ENCODE measurements at regions not wholly inside any gene's neighbourhood (a gene's known extent, or its start where the extent isn't known, plus 50 kb on each side); places are given as distances from the start of the nearest gene placed in this dataset.
A peak's percentile ranks its signal among the peaks of the same experiment; 100 is the strongest.

- Histone ChIP-seq H3K4me2 (no peak overlapping the region), H3K4me3 (no peak overlapping the region), H3K4me1 (no peaks in the 10 kb centered on the region), H3K9me3 (no peaks in the 10 kb centered on the region), H3K27ac (no peak overlapping the region)
- 41% methylated on average over 3 of the region's 3 CpGs for WGBS (ENCODE audit: missing lambda C conversion rate)
- FAIRE-seq (no peak), DNase-seq (ENCODE audit: low read depth in 1 of 2, low spot score in 1 of 2) (no peak), ATAC-seq (no peak)
- CTCF ChIA-PET: no interaction called here
- POLR2A ChIA-PET: no interaction called here
- TF ChIP-seq BCL3 (IDR thresholded peaks at IDR 0.05): no peak
Observed at GRCh38 chr12:24482044-24482443, 466.9 kb downstream of the BCAT1 start.

GRCh38 chr12:24480766-24481449, 468.0 kb downstream of the BCAT1 start:
- CTCF ChIA-PET: interaction anchor here (0.6 kb wide), 1 partner anchor 1331 kb away, joined by 3 read pairs; no protein-coding TSS in a partner anchor
- no peak for TF ChIP-seq JUN (IDR thresholded peaks at IDR 0.05)
- TF ChIP-seq CTCF (IDR thresholded peaks at IDR 0.05): no peak
- TF ChIP-seq ZC3H11A (IDR thresholded peaks at IDR 0.05): no peak
- TF ChIP-seq EHF (CRISPR knock-in tag; IDR thresholded peaks at IDR 0.05): no peak
- no peak for TF ChIP-seq KDM5A (IDR thresholded peaks at IDR 0.05)
- TF ChIP-seq SMC3 (IDR thresholded peaks at IDR 0.05): no peak
- TF ChIP-seq RARB (CRISPR knock-in tag; IDR thresholded peaks at IDR 0.05): no peak
- TF ChIP-seq HDAC2 (IDR thresholded peaks at IDR 0.05): no peak
- no peak for TF ChIP-seq MYC (IDR thresholded peaks at IDR 0.05; ENCODE audit: borderline replicate concordance, low read length)
- no peak for TF ChIP-seq SREBF2 (IDR thresholded peaks at IDR 0.05)
- TF ChIP-seq NFE2L2 (conservative IDR thresholded peaks at IDR 0.05; ENCODE audit: low read length): no peak
- no peak for TF ChIP-seq CHD2 (IDR thresholded peaks at IDR 0.05; ENCODE audit: low read length, partially characterized antibody)
- no peak for TF ChIP-seq EHMT2 (IDR thresholded peaks at IDR 0.05; ENCODE audit: low read depth)
- TF ChIP-seq CBX8 (IDR thresholded peaks at IDR 0.05): no peak
- peak; percentile 56 for FAIRE-seq
- Histone ChIP-seq H3K4me2 (no peak overlapping the region), H3K4me3 (no peak overlapping the region), H3K27ac (no peak overlapping the region), H3K9me3 (no peaks in the 10 kb centered on the region), H3K4me1 (no peaks in the 10 kb centered on the region)
- no peak for ATAC-seq
- WGBS (ENCODE audit: missing lambda C conversion rate): 9% methylated on average over 5 of the region's 5 CpGs
- POLR2A ChIA-PET: no interaction called here
- no peak for DNase-seq (ENCODE audit: low read depth in 1 of 2, low spot score in 1 of 2)

GRCh38 chr12:24479131-24479530, 469.8 kb downstream of the BCAT1 start:
- TF ChIP-seq ATOH8 (CRISPR knock-in tag; IDR thresholded peaks at IDR 0.05; ENCODE audit: low read depth) (no peak), EHMT2 (IDR thresholded peaks at IDR 0.05; ENCODE audit: low read depth) (no peak), CBX8 (IDR thresholded peaks at IDR 0.05) (no peak), SREBF2 (IDR thresholded peaks at IDR 0.05) (no peak), CEBPB (IDR thresholded peaks at IDR 0.05) (no peak), HDAC2 (IDR thresholded peaks at IDR 0.05) (no peak), CBX2 (IDR thresholded peaks at IDR 0.05; ENCODE audit: borderline replicate concordance, low read depth) (no peak), FOSL2 (IDR thresholded peaks at IDR 0.05) (no peak), FOSL2 (CRISPR knock-in tag; IDR thresholded peaks at IDR 0.05) (no peak), ZFP36 (IDR thresholded peaks at IDR 0.05; ENCODE audit: borderline replicate concordance, partially characterized antibody) (no peak), MYC (IDR thresholded peaks at IDR 0.05; ENCODE audit: borderline replicate concordance, low read length) (no peak), BHLHE40 (IDR thresholded peaks at IDR 0.05; ENCODE audit: low read depth, low read length) (no peak), NFE2L2 (conservative IDR thresholded peaks at IDR 0.05; ENCODE audit: low read length) (no peak), HMGXB4 (CRISPR knock-in tag; IDR thresholded peaks at IDR 0.05; ENCODE audit: borderline replicate concordance) (no peak), HES2 (IDR thresholded peaks at IDR 0.05) (no peak)
- Histone ChIP-seq H3K4me3 (no peak overlapping the region), H3K4me1 (no peaks in the 10 kb centered on the region), H3K27ac (no peak overlapping the region), H3K9me3 (no peaks in the 10 kb centered on the region), H3K4me2 (no peak overlapping the region)
- ChIA-PET POLR2A (no interaction called here), CTCF (no interaction called here)
- 46% methylated on average over 5 of the region's 5 CpGs for WGBS (ENCODE audit: missing lambda C conversion rate)
- FAIRE-seq (no peak), ATAC-seq (no peak), DNase-seq (ENCODE audit: low read depth in 1 of 2, low spot score in 1 of 2) (no peak)
